ENCODE measurements at regions not wholly inside any gene's neighbourhood (a gene's known extent, or its start where the extent isn't known, plus 50 kb on each side); places are given as distances from the start of the nearest gene placed in this dataset.

GRCh38 chr6:132231121-132231884 lies 170.0 kb downstream of the MOXD1 start:
- ATAC-seq (ENCODE audit: low read depth) = no peak

GRCh38 chr6:132228894-132229293 lies 172.4 kb downstream of the MOXD1 start:
- no peaks in the 10 kb centered on the region for H3K4me1 ChIP-seq (ENCODE audit: insufficient read depth, poor library complexity, severe bottlenecking)
- ATAC-seq (ENCODE audit: low read depth) (no peak), DNase-seq (ENCODE audit: low spot score) (no peak)
- no peak overlapping the region for H3K4me3 ChIP-seq (ENCODE audit: severe bottlenecking)
- no peak overlapping the region for H3K27ac ChIP-seq (ENCODE audit: poor library complexity, severe bottlenecking)
- H3K36me3 ChIP-seq (ENCODE audit: low read depth) = no peaks in the 10 kb centered on the region
- H3K27me3 ChIP-seq (ENCODE audit: insufficient read depth, poor library complexity, severe bottlenecking) = no peaks in the 10 kb centered on the region
- no peak for TF ChIP-seq CTCF (IDR thresholded peaks at IDR 0.05; ENCODE audit: poor library complexity, severe bottlenecking)
- no peaks in the 10 kb centered on the region for H3K9me3 ChIP-seq (ENCODE audit: severe bottlenecking)

More at GRCh38 chr6:132231121-132231884, 170.0 kb downstream of the MOXD1 start:
- Histone ChIP-seq H3K27ac (ENCODE audit: poor library complexity, severe bottlenecking) (no peak overlapping the region), H3K27me3 (ENCODE audit: insufficient read depth, poor library complexity, severe bottlenecking) (no peaks in the 10 kb centered on the region), H3K36me3 (ENCODE audit: low read depth) (no peaks in the 10 kb centered on the region), H3K4me3 (ENCODE audit: severe bottlenecking) (no peak overlapping the region), H3K4me1 (ENCODE audit: insufficient read depth, poor library complexity, severe bottlenecking) (peaks cover 9% of the 10 kb centered on the region), H3K9me3 (ENCODE audit: severe bottlenecking) (no peaks in the 10 kb centered on the region)
- DNase-seq (ENCODE audit: low spot score) = no peak
- TF ChIP-seq CTCF (IDR thresholded peaks at IDR 0.05; ENCODE audit: poor library complexity, severe bottlenecking) = no peak

- Histone ChIP-seq H3K36me3 (ENCODE audit: low read depth) (no peaks in the 10 kb centered on the region), H3K27me3 (ENCODE audit: insufficient read depth, poor library complexity, severe bottlenecking) (no peaks in the 10 kb centered on the region), H3K27ac (ENCODE audit: poor library complexity, severe bottlenecking) (no peak overlapping the region), H3K9me3 (ENCODE audit: severe bottlenecking) (no peaks in the 10 kb centered on the region), H3K4me3 (ENCODE audit: severe bottlenecking) (no peak overlapping the region), H3K4me1 (ENCODE audit: insufficient read depth, poor library complexity, severe bottlenecking) (no peaks in the 10 kb centered on the region)
- no peak for TF ChIP-seq CTCF (IDR thresholded peaks at IDR 0.05; ENCODE audit: poor library complexity, severe bottlenecking)
- DNase-seq (ENCODE audit: low spot score) = no peak
- no peak for ATAC-seq (ENCODE audit: low read depth)
Measured at GRCh38 chr6:132227904-132228303, 173.4 kb downstream of the MOXD1 start.

GRCh38 chr6:132224943-132225342 lies 176.3 kb downstream of the MOXD1 start:
- H3K9me3 ChIP-seq (ENCODE audit: severe bottlenecking) = no peaks in the 10 kb centered on the region
- DNase-seq (ENCODE audit: low spot score) (no peak), ATAC-seq (ENCODE audit: low read depth) (no peak)
- H3K27ac ChIP-seq (ENCODE audit: poor library complexity, severe bottlenecking) = no peak overlapping the region
- H3K36me3 ChIP-seq (ENCODE audit: low read depth) = no peaks in the 10 kb centered on the region
- H3K4me3 ChIP-seq (ENCODE audit: severe bottlenecking) = no peak overlapping the region
- H3K27me3 ChIP-seq (ENCODE audit: insufficient read depth, poor library complexity, severe bottlenecking) = no peaks in the 10 kb centered on the region
- no peaks in the 10 kb centered on the region for H3K4me1 ChIP-seq (ENCODE audit: insufficient read depth, poor library complexity, severe bottlenecking)
- no peak for TF ChIP-seq CTCF (IDR thresholded peaks at IDR 0.05; ENCODE audit: poor library complexity, severe bottlenecking)

GRCh38 chr6:132220800-132221199 lies 180.5 kb downstream of the MOXD1 start:
- ATAC-seq (ENCODE audit: low read depth) (no peak), DNase-seq (ENCODE audit: low spot score) (no peak)
- Histone ChIP-seq H3K27ac (ENCODE audit: poor library complexity, severe bottlenecking) (no peak overlapping the region), H3K9me3 (ENCODE audit: severe bottlenecking) (no peaks in the 10 kb centered on the region), H3K27me3 (ENCODE audit: insufficient read depth, poor library complexity, severe bottlenecking) (no peaks in the 10 kb centered on the region), H3K36me3 (ENCODE audit: low read depth) (no peaks in the 10 kb centered on the region), H3K4me1 (ENCODE audit: insufficient read depth, poor library complexity, severe bottlenecking) (no peaks in the 10 kb centered on the region), H3K4me3 (ENCODE audit: severe bottlenecking) (no peak overlapping the region)
- no peak for TF ChIP-seq CTCF (IDR thresholded peaks at IDR 0.05; ENCODE audit: poor library complexity, severe bottlenecking)

All from RWPE2 (cell line).